ENCODE measurements at regions not wholly inside any gene's neighbourhood (a gene's known extent, or its start where the extent isn't known, plus 50 kb on each side); places are given as distances from the start of the nearest gene placed in this dataset.

DNA sequence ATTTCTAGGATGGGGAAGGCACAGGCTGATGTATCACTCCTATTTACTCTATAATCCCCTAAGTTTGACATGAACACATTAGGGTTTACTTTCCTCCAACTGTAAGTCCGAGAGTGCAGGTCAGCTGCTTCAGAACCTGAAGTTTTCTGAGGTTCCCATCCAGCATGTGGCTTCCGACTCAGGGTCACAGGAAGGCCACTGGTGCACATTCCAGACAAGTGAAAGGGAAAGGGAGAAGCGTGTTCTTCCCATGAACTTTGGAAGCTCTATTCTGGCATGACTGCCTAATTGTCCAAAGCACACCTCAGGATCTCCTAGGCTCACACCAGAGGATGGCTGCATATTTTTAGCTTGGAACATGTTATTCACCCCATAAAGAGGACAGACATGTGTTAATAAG lies 602.6 kb downstream of the SEMA5A start:
- Histone ChIP-seq H3K4me2 (ENCODE audit: low read length) (no peak overlapping the region), H4K20me1 (ENCODE audit: insufficient read depth, low read length) (no peaks in the 10 kb centered on the region), H3K27me3 (ENCODE audit: low read depth, low read length) (peaks cover 24% of the 10 kb centered on the region), H3K9ac (ENCODE audit: low read length) (no peak overlapping the region), H3K27ac (ENCODE audit: low read length) (no peak overlapping the region), H3K4me1 (ENCODE audit: low read length) (no peaks in the 10 kb centered on the region), H3K4me3 (ENCODE audit: low read length) (no peak overlapping the region), H3K36me3 (replicated peaks; ENCODE audit: low read depth, low read length) (no peaks in the 10 kb centered on the region), H2AFZ (ENCODE audit: low read depth, low read length) (no peak overlapping the region), H3K9me3 (ENCODE audit: insufficient read depth, low read length) (no peaks in the 10 kb centered on the region), H3K79me2 (ENCODE audit: low read length) (no peaks in the 10 kb centered on the region)
- TF ChIP-seq EZH2phosphoT487 (IDR thresholded peaks at IDR 0.05; ENCODE audit: low read depth) = no peak

DNA sequence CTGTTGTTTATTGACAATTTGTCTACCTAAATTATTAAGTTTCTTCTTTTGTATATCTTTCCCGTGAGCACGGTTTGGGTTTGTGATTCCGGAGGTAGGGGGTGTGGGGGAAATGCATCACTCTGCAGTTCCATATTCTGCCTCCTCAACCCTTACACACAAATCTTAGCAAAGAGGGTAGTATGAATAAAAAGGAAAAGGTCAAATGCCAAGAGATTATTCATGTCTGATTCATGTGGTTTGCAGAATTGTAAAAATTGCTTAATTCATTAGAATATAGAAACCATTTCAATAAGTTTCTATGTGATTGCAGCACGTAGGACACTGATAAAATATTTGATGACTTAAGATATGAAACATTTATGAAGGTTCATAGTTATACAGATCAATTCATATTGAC lies 601.9 kb downstream of the SEMA5A start:
- Histone ChIP-seq H4K20me1 (ENCODE audit: insufficient read depth, low read length) (no peaks in the 10 kb centered on the region), H3K27me3 (ENCODE audit: low read depth, low read length) (peaks cover 31% of the 10 kb centered on the region), H3K9me3 (ENCODE audit: insufficient read depth, low read length) (no peaks in the 10 kb centered on the region), H3K27ac (ENCODE audit: low read length) (no peak overlapping the region), H3K79me2 (ENCODE audit: low read length) (no peaks in the 10 kb centered on the region), H3K4me2 (ENCODE audit: low read length) (no peak overlapping the region), H3K36me3 (replicated peaks; ENCODE audit: low read depth, low read length) (no peaks in the 10 kb centered on the region), H3K9ac (ENCODE audit: low read length) (no peak overlapping the region), H3K4me1 (ENCODE audit: low read length) (peaks cover under 1% of the 10 kb centered on the region), H2AFZ (ENCODE audit: low read depth, low read length) (no peak overlapping the region), H3K4me3 (ENCODE audit: low read length) (no peak overlapping the region)
- no peak for TF ChIP-seq EZH2phosphoT487 (IDR thresholded peaks at IDR 0.05; ENCODE audit: low read depth)
- TF ChIP-seq, protein P1, sequence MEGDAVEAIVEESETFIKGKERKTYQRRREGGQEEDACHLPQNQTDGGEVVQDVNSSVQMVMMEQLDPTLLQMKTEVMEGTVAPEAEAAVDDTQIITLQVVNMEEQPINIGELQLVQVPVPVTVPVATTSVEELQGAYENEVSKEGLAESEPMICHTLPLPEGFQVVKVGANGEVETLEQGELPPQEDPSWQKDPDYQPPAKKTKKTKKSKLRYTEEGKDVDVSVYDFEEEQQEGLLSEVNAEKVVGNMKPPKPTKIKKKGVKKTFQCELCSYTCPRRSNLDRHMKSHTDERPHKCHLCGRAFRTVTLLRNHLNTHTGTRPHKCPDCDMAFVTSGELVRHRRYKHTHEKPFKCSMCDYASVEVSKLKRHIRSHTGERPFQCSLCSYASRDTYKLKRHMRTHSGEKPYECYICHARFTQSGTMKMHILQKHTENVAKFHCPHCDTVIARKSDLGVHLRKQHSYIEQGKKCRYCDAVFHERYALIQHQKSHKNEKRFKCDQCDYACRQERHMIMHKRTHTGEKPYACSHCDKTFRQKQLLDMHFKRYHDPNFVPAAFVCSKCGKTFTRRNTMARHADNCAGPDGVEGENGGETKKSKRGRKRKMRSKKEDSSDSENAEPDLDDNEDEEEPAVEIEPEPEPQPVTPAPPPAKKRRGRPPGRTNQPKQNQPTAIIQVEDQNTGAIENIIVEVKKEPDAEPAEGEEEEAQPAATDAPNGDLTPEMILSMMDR (IDR thresholded peaks at IDR 0.05; ENCODE audit: low read depth, low read length) = no peak

DNA sequence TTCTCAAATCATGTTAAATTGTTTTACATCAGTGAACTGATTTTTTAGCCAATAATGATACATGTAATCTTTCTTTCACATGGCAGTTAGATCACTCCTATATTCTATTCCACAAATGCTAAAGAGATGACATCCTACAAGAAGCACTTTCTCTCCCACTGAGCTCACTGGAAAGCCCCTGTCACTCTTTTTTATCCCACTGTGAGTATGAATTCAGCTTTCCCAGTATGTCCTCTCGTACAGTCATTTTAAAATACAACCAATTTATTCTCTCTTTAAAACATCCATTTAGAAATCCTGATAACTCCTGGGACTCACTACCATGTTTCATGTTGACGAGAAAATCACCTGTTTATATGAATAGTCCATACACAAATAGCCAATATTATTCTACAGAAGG lies 599.9 kb downstream of the SEMA5A start:
- Histone ChIP-seq H3K36me3 (replicated peaks; ENCODE audit: low read depth, low read length) (no peaks in the 10 kb centered on the region), H3K4me2 (ENCODE audit: low read length) (no peak overlapping the region), H2AFZ (ENCODE audit: low read depth, low read length) (no peak overlapping the region), H3K27me3 (ENCODE audit: low read depth, low read length) (peaks cover 36% of the 10 kb centered on the region), H3K4me3 (ENCODE audit: low read length) (no peak overlapping the region), H3K79me2 (ENCODE audit: low read length) (no peaks in the 10 kb centered on the region), H4K20me1 (ENCODE audit: insufficient read depth, low read length) (peaks cover 9% of the 10 kb centered on the region; the same call in 1 of the 2 replicates), H3K9ac (ENCODE audit: low read length) (no peak overlapping the region), H3K9me3 (ENCODE audit: insufficient read depth, low read length) (no peaks in the 10 kb centered on the region), H3K27ac (ENCODE audit: low read length) (no peak overlapping the region), H3K4me1 (ENCODE audit: low read length) (peaks cover 17% of the 10 kb centered on the region)
- TF ChIP-seq EZH2phosphoT487 (IDR thresholded peaks at IDR 0.05; ENCODE audit: low read depth) = no peak
- TF ChIP-seq, protein P1 (IDR thresholded peaks at IDR 0.05; ENCODE audit: low read depth, low read length) = no peak

DNA sequence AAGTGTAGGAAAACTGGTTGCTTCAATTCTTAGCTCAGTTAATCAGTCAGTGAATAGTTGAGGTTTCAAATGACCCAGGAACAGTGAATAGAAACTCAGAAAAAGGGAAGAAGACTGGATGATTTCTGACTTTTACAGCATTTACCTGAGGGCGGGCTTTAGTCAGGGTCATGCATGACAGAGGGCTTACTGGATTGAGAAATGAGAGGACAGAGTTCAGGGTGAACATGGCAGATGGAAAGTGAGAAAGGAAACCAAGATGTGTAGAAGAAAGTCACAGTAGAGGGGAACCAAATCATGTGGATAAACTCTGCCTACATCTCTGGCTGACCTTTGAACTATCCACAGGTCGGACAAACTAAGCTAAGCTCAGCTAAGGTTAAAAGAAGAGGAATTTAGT lies 596.0 kb downstream of the SEMA5A start:
- Histone ChIP-seq H3K36me3 (replicated peaks; ENCODE audit: low read depth, low read length) (no peaks in the 10 kb centered on the region), H2AFZ (ENCODE audit: low read depth, low read length) (no peak overlapping the region), H3K27ac (ENCODE audit: low read length) (no peak overlapping the region), H3K4me3 (ENCODE audit: low read length) (no peak overlapping the region), H3K4me1 (ENCODE audit: low read length) (peaks cover 17% of the 10 kb centered on the region), H3K4me2 (ENCODE audit: low read length) (peak overlapping the region; percentile 39), H4K20me1 (ENCODE audit: insufficient read depth, low read length) (peaks cover 9% of the 10 kb centered on the region; the same call in 1 of the 2 replicates), H3K27me3 (ENCODE audit: low read depth, low read length) (peaks cover 47% of the 10 kb centered on the region), H3K79me2 (ENCODE audit: low read length) (no peaks in the 10 kb centered on the region), H3K9ac (ENCODE audit: low read length) (no peak overlapping the region), H3K9me3 (ENCODE audit: insufficient read depth, low read length) (no peaks in the 10 kb centered on the region)
- TF ChIP-seq, protein P1 (IDR thresholded peaks at IDR 0.05; ENCODE audit: low read depth, low read length) = no peak
- TF ChIP-seq EZH2phosphoT487 (IDR thresholded peaks at IDR 0.05; ENCODE audit: low read depth) = peak; percentile 81; the same call in 1 of the 2 replicates
